GM21423 (cell line): ENCODE measurements at regions not wholly inside any gene's neighbourhood (a gene's known extent, or its start where the extent isn't known, plus 50 kb on each side); places are given as distances from the start of the nearest gene placed in this dataset.

Experiments
- ATAC-seq: cut with Tn5 transposase; IDR thresholded peaks from one replicate; pipeline ENCODE4 v1.9.1; 2021; ENCODE audit warnings: mild to moderate bottlenecking, moderate library complexity; ENCODE audit not compliant: unreplicated experiment

- no peak for ATAC-seq
These were observed 182.1 kb upstream of the TP63 start for GRCh38 chr3:189449084-189449483.

- no peak for ATAC-seq
These were observed 176.2 kb upstream of the TP63 start for GRCh38 chr3:189455009-189455408.

GRCh38 chr3:189455641-189456417, 175.4 kb upstream of the TP63 start:
- ATAC-seq = no peak

GRCh38 chr3:189457201-189457607, 174.0 kb upstream of the TP63 start:
- ATAC-seq = no peak

GRCh38 chr3:189457631-189458412, 173.4 kb upstream of the TP63 start:
- no peak for ATAC-seq

GRCh38 chr3:189458528-189458927, 172.7 kb upstream of the TP63 start:
- no peak for ATAC-seq

- no peak for ATAC-seq
These were observed 172.0 kb upstream of the TP63 start for GRCh38 chr3:189459231-189459630.

GRCh38 chr3:189460511-189460910, 170.7 kb upstream of the TP63 start:
- ATAC-seq = no peak

- ATAC-seq = no peak
These were observed 166.4 kb upstream of the TP63 start for GRCh38 chr3:189464799-189465198.

GRCh38 chr3:189466004-189466403, 165.2 kb upstream of the TP63 start:
- no peak for ATAC-seq

- ATAC-seq = no peak
These were observed 163.7 kb upstream of the TP63 start for GRCh38 chr3:189467451-189467850.

GRCh38 chr3:189474944-189475343, 156.2 kb upstream of the TP63 start:
- no peak for ATAC-seq

GRCh38 chr3:189477614-189478013, 153.6 kb upstream of the TP63 start:
- no peak for ATAC-seq

GRCh38 chr3:189486556-189486955, 144.6 kb upstream of the TP63 start:
- ATAC-seq = no peak

- ATAC-seq = no peak
These were observed 142.9 kb upstream of the TP63 start for GRCh38 chr3:189488241-189488767.

GRCh38 chr3:189490337-189490736, 140.9 kb upstream of the TP63 start:
- ATAC-seq = no peak

- no peak for ATAC-seq
These were observed 140.4 kb upstream of the TP63 start for GRCh38 chr3:189490749-189491148.

GRCh38 chr3:189491831-189492230, 139.4 kb upstream of the TP63 start:
- no peak for ATAC-seq

GRCh38 chr3:189493271-189493670, 137.9 kb upstream of the TP63 start:
- ATAC-seq = no peak

GRCh38 chr3:189494632-189495031, 136.6 kb upstream of the TP63 start:
- ATAC-seq = no peak

GRCh38 chr3:189496375-189497138, 134.6 kb upstream of the TP63 start:
- no peak for ATAC-seq
